ENCODE measurements at regions not wholly inside any gene's neighbourhood (a gene's known extent, or its start where the extent isn't known, plus 50 kb on each side); places are given as distances from the start of the nearest gene placed in this dataset.
"Not testable (repeated sequence)": the region's sequence is repeated elsewhere in the genome, so short reads cannot be mapped to it uniquely, and the experiment has no call there.

DNA sequence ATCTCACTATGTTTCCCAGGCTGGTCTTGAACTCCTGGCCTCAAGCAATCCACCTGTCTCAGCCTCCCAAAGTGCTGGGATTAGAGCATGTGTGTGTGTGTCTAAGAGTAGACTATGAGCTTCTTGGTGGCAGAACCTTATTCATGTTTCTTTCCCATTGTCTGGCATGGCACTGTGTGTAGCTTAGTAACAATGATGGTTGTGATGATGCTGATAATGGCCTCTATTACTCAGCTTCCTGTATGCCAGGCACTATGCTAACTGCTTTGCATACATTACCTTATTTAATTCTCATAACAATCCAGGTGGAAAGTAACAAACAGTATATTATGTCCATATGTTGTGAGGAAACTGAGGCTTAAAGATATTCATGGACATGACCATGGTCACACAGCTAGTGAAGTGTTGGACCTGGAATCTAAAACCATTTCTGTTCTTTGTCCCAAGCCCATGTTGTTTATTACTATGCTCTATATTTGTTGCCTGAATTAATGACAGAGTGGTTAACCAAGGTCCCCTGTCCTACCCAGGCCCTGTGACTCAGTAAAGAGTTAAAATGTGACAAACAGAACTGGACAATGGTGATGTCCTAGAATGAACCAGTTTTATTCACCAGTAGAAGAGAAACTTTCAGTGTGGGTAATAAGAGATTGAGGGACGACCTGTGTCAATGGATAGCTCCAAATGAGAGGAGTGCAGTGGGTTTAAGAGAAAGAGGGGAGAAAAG, 109.6 kb downstream of the KLF5 start:
- H3K36me3 Mint-ChIP-seq (ENCODE audit: low read depth), result no peaks in the 10 kb centered on the region
- DNase-seq, result no peak
- H3K27ac Mint-ChIP-seq, result no peak overlapping the region
- no peaks in the 10 kb centered on the region for H3K9me3 Mint-ChIP-seq
- no peaks in the 10 kb centered on the region for H3K27me3 Mint-ChIP-seq
- CTCF ChIA-PET, result interaction anchor here (1.5 kb wide), 1 partner anchor 107 kb away, joined by 3 read pairs; no protein-coding TSS in a partner anchor
- no peak overlapping the region for H3K4me3 Mint-ChIP-seq
- POLR2A ChIA-PET, result no interaction called here
- no peaks in the 10 kb centered on the region for H3K4me1 Mint-ChIP-seq

DNA sequence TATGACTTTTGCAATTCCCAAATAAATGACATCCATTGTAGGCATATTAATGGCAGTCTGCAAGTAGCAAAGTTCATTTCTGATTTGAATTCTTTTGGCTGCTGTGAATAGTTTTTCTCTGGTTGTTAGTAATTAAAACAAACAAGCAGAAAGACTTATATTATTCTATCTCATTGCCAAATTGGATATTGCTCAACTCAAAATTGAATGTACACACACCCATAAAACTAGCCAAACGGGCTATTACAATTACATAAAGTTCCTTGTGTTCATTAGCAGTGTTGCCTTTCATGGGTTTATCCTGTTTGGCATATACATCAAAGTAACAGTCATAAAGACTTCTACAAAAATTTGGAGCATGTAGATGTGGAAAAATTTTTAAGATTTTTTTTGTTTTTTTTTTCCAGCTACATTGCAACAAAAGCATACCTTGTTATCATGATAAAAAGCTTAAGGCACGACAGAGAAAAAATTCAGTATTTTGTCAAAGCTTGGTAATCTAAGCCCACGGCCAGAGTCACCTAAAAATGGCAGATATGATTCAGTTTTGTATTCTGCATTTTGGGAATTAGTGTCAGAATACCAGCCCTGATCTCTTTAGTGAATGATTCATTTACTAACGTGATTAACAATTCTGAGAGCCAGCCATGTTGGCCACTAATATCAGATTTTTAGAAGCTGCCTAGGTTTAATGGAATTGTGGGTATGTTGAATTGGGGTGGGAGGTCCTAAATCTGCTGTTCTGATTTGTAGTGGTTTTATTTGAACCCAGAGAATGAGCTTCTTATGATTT, 108.4 kb downstream of the KLF5 start:
- Mint-ChIP-seq H3K4me1 (no peaks in the 10 kb centered on the region), H3K27me3 (no peaks in the 10 kb centered on the region), H3K27ac (no peak overlapping the region), H3K4me3 (no peak overlapping the region), H3K9me3 (no peaks in the 10 kb centered on the region), H3K36me3 (ENCODE audit: low read depth) (no peaks in the 10 kb centered on the region)
- POLR2A ChIA-PET, result no interaction called here
- no peak for DNase-seq
- CTCF ChIA-PET, result interaction anchor here (1.5 kb wide), 1 partner anchor 108 kb away, joined by 3 read pairs; no protein-coding TSS in a partner anchor

DNA sequence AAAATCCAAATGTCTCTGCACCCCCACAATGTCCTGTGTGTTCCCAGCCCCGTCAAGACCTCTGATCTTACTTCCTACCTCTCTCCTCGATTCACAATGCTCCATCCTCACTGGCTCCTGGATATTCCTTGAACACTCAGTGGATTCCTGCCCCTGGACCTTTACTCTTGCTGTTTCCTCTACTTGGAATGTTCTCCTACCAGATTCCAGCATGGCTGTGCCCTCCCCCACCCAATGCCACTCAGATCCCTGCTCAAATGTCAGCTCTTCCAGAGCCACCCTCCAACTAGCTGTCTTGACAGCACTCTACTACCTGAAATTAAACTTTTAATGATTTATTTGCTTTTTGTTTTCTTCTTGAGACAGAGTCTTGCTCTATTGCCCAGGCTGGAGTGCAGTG, 107.4 kb downstream of the KLF5 start:
- no peak overlapping the region for H3K27ac Mint-ChIP-seq
- DNase-seq, result no peak
- CTCF ChIA-PET, result no interaction called here
- H3K4me1 Mint-ChIP-seq, result no peaks in the 10 kb centered on the region
- no peaks in the 10 kb centered on the region for H3K27me3 Mint-ChIP-seq
- H3K9me3 Mint-ChIP-seq, result peaks cover 2% of the 10 kb centered on the region
- H3K36me3 Mint-ChIP-seq (ENCODE audit: low read depth), result no peaks in the 10 kb centered on the region
- POLR2A ChIA-PET, result no interaction called here
- H3K4me3 Mint-ChIP-seq, result no peak overlapping the region

GRCh38 chr13:73162912-73163911, 104.4 kb downstream of the KLF5 start:
- POLR2A ChIA-PET, result no interaction called here
- peaks cover 2% of the 10 kb centered on the region for H3K9me3 Mint-ChIP-seq
- H3K4me1 Mint-ChIP-seq, result no peaks in the 10 kb centered on the region
- DNase-seq, result no peak
- no peak overlapping the region for H3K4me3 Mint-ChIP-seq
- CTCF ChIA-PET, result no interaction called here
- H3K36me3 Mint-ChIP-seq (ENCODE audit: low read depth), result no peaks in the 10 kb centered on the region
- no peak overlapping the region for H3K27ac Mint-ChIP-seq
- no peaks in the 10 kb centered on the region for H3K27me3 Mint-ChIP-seq

DNA sequence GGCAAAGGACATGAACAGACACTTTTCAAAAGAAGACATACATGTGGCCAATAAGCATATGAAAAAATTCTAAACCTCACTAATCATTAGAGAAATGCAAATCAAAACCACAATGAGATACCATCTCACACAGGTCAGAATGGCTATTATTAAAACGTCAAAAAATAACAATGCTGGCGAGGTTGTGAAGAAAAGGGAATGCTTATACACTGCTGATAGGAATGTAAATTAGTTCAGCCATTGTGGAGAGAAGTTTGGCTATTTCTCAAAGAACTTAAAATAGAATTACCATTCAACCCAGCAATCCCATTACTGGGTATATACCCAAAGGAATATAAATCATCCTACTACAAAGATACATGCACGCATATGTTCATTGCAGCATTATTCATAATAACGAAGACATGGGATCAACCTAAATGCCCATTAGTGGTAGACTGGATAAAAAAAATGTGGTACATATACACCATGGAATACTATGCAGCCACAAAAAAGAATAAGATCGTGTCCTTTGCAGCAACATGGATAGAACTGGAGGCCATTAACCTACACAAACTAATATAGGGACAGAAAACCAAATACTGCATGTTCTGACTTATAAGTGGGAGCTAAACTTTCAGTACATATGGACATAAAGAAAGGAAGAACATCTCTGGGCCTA, 101.7 kb downstream of the KLF5 start:
- DNase-seq; H3K27ac Mint-ChIP-seq; CTCF ChIA-PET; H3K27me3 Mint-ChIP-seq; H3K36me3 Mint-ChIP-seq (ENCODE audit: low read depth); H3K4me1 Mint-ChIP-seq; POLR2A ChIA-PET; H3K4me3 Mint-ChIP-seq; H3K9me3 Mint-ChIP-seq: not testable (repeated sequence)

- no peak overlapping the region for H3K27ac Mint-ChIP-seq
- H3K36me3 Mint-ChIP-seq (ENCODE audit: low read depth), result no peaks in the 10 kb centered on the region
- CTCF ChIA-PET, result no interaction called here
Observed at GRCh38 chr13:73158851-73159250, 100.0 kb downstream of the KLF5 start.

DNA sequence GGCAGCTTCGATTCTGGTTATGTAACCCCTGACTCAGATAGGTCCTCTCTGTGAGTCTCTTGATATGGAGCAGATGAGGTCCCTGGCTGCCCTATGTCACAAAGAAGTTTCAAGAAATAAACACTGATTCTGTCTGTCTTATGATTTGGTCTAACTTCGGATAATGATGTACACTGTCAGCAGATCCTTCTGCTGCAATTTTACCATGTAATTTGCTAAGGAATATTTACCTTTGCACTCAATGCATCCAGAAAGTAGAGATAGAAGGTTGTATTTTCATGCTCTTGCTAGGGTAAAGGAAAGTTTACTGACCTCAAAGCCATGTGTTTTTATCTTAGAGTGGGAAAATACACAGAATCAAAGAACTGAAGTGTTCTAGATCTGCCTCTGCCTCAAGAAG, 98.2 kb downstream of the KLF5 start:
- no peak overlapping the region for H3K4me3 Mint-ChIP-seq
- ChIA-PET POLR2A (no interaction called here), CTCF (no interaction called here)
- H3K4me1 Mint-ChIP-seq, result no peaks in the 10 kb centered on the region
- no peak overlapping the region for H3K27ac Mint-ChIP-seq
- no peaks in the 10 kb centered on the region for H3K27me3 Mint-ChIP-seq
- no peak for DNase-seq
- H3K9me3 Mint-ChIP-seq, result peaks cover 2% of the 10 kb centered on the region
- H3K36me3 Mint-ChIP-seq (ENCODE audit: low read depth), result no peaks in the 10 kb centered on the region

More at GRCh38 chr13:73158851-73159250, 100.0 kb downstream of the KLF5 start:
- no peak for DNase-seq
- POLR2A ChIA-PET, result no interaction called here
- Mint-ChIP-seq H3K4me3 (no peak overlapping the region), H3K27me3 (no peaks in the 10 kb centered on the region), H3K4me1 (no peaks in the 10 kb centered on the region), H3K9me3 (peaks cover 2% of the 10 kb centered on the region)

- Mint-ChIP-seq H3K9me3 (peaks cover 4% of the 10 kb centered on the region), H3K36me3 (ENCODE audit: low read depth) (no peaks in the 10 kb centered on the region), H3K4me3 (no peak overlapping the region), H3K27me3 (peaks cover 2% of the 10 kb centered on the region), H3K4me1 (no peaks in the 10 kb centered on the region), H3K27ac (no peak overlapping the region)
- no peak for DNase-seq
- ChIA-PET CTCF (no interaction called here), POLR2A (no interaction called here)
Observed at GRCh38 chr13:73146707-73147106, 87.9 kb downstream of the KLF5 start.

DNA sequence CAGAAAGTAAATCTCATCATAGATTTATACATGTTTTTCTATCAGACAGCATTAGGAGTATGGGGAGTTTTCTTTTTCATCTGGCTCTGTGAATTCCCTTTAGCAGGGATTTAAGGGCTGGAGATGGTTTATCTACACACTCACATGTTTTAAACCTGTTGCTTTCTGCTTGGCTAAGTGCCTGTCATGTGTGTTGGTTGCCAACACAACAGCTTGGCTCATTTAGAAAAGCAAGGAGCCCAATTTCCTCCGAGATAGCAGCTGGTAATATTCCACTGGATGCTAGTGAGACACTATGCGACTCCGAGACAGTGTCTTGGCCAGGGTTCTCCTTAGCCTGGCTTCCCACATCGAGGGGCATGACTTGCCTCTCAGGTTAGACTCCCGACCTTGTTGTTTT, 83.3 kb downstream of the KLF5 start:
- peaks cover 2% of the 10 kb centered on the region for H3K27me3 Mint-ChIP-seq
- H3K4me3 Mint-ChIP-seq, result no peak overlapping the region
- H3K27ac Mint-ChIP-seq, result no peak overlapping the region
- peaks cover 3% of the 10 kb centered on the region for H3K9me3 Mint-ChIP-seq
- CTCF ChIA-PET, result no interaction called here
- no peaks in the 10 kb centered on the region for H3K4me1 Mint-ChIP-seq
- H3K36me3 Mint-ChIP-seq (ENCODE audit: low read depth), result no peaks in the 10 kb centered on the region
- no peak for DNase-seq
- POLR2A ChIA-PET, result no interaction called here

DNA sequence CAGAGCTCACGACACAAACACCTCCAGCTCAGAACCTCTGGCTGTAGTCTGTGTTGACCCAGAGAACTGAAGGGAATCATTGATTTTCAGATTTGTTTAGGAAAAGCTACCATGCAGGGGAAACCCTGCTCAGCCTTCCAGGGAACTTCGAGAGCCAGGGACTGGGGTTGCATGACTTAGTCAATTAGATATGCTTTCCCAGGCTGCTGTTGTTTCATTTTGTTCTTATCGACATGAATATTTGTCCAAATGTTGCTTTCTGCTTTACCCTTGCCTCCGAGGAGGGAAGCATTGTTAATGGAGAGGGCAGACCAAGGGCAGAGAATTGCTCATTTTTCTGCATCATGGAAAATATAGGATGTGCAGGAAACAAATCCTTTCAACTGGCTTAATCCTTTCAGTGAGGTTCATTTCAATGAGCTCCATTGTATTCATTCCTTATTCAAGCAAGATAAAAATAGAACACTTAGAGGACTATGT, 82.5 kb downstream of the KLF5 start:
- Mint-ChIP-seq H3K36me3 (ENCODE audit: low read depth) (no peaks in the 10 kb centered on the region), H3K27me3 (peaks cover 2% of the 10 kb centered on the region), H3K4me3 (no peak overlapping the region), H3K9me3 (no peaks in the 10 kb centered on the region), H3K4me1 (no peaks in the 10 kb centered on the region), H3K27ac (no peak overlapping the region)
- ChIA-PET CTCF (interaction anchor here (0.6 kb wide), 1 partner anchor 164 kb away, joined by 3 read pairs; no protein-coding TSS in a partner anchor), POLR2A (interaction anchor here (0.6 kb wide), 1 partner anchor 401 kb away, joined by 3 read pairs; no protein-coding TSS in a partner anchor)
- DNase-seq, result no peak

DNA sequence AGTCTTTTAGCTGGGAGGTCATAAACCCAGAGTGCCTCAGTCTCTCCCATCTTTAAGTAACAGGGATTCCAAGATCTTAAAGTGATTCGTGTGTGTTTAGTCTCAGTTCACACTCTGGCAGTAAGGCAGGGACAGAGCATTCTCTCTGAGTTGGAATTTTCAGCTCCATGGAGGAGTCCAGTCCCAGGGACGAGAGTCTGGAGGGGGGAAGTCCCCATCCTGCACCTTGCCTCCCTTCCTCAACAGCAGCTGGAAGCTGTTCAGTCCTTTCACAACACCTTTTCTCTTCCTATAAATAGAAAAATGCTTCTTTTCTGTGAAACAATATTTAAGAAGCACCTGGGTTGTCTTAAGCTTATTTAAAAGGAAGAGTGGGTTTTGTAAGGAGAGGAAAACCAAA, 82.0 kb downstream of the KLF5 start:
- CTCF ChIA-PET, result interaction anchor here (0.6 kb wide), 1 partner anchor 165 kb away, joined by 3 read pairs; no protein-coding TSS in a partner anchor

DNA sequence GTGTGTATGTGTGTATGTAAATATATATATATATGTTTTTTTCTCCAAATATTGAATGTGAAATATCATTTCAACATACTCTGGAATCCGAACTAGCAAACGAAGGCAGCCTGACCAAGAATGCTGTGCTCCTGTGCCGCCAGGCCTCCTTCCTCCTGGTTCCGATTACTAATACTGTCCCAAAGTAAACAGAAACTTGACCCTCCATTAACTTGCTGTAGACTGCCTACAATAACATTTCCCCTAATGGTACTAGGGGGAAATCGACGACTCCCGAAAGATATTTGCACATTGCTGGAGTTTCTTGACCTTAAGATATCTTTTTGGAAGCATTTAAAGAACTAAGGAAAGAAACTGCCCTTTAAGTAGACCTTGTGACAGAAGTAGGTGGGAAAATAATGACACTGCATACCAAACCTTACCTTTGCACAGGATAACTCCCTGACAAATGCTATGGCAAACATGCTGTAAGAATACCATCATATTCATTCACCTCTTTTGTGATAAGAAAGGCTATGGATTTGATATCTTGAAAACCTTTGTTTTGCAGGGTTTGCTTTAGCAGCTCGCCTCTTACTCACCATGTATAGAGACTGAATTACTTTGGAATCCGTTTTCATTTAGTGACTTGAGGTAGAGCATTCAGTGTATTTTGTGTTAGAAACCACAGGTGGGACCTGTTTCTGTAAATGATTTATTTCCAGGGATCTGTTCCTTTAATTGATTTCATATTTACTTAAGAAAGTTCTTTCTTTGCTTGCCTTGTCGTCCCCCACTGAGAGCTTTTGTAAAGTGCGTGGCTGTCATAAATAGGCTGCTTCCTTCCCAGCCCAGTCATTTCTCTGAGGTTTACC, 80.1 kb downstream of the KLF5 start:
- no peaks in the 10 kb centered on the region for H3K4me1 Mint-ChIP-seq
- ChIA-PET CTCF (no interaction called here), POLR2A (no interaction called here)
- no peak overlapping the region for H3K4me3 Mint-ChIP-seq
- no peak for DNase-seq
- H3K27me3 Mint-ChIP-seq, result peaks cover 2% of the 10 kb centered on the region
- no peaks in the 10 kb centered on the region for H3K36me3 Mint-ChIP-seq (ENCODE audit: low read depth)
- no peak overlapping the region for H3K27ac Mint-ChIP-seq
- H3K9me3 Mint-ChIP-seq, result no peaks in the 10 kb centered on the region

More for the DNA sequence above, 82.0 kb downstream of the KLF5 start:
- H3K4me1 Mint-ChIP-seq, result no peaks in the 10 kb centered on the region
- no peak overlapping the region for H3K27ac Mint-ChIP-seq
- H3K4me3 Mint-ChIP-seq, result no peak overlapping the region
- peaks cover 2% of the 10 kb centered on the region for H3K27me3 Mint-ChIP-seq
- H3K9me3 Mint-ChIP-seq, result no peaks in the 10 kb centered on the region
- DNase-seq, result no peak
- H3K36me3 Mint-ChIP-seq (ENCODE audit: low read depth), result no peaks in the 10 kb centered on the region
- POLR2A ChIA-PET, result no interaction called here
